Mesendoderm (in vitro differentiated cells): ENCODE measurements at regions not wholly inside any gene's neighbourhood (a gene's known extent, or its start where the extent isn't known, plus 50 kb on each side); places are given as distances from the start of the nearest gene placed in this dataset.

ENCODE experiments used
- DNase-seq: peaks from one replicate; pipeline ENCODE4 v3.0.0; 2013
- H2AK5ac ChIP-seq: 2 replicates; pipeline ENCODE4 v1.6.1; 2013; ENCODE audit warnings: low read length, inconsistent platforms
- H2BK120ac ChIP-seq: 2 replicates; pipeline ENCODE4 v1.6.1; 2013; ENCODE audit warnings: low read depth, mild to moderate bottlenecking, low read length, moderate library complexity, mixed read lengths
- H2BK15ac ChIP-seq: replicated peaks from 2 replicates; pipeline ENCODE4 v1.6.1; 2013; ENCODE audit warnings: low read depth, mild to moderate bottlenecking, moderate library complexity
- H2BK5ac ChIP-seq: 2 replicates; pipeline ENCODE4 v1.6.1; 2013; ENCODE audit warnings: low read length, inconsistent platforms
- H3K18ac ChIP-seq: 2 replicates; pipeline ENCODE4 v1.6.1; 2013; ENCODE audit warnings: mild to moderate bottlenecking, low read length, mixed read lengths
- H3K23ac ChIP-seq: one replicate; pipeline ENCODE4 v1.6.1; 2013; ENCODE audit warnings: low read length
- H3K27ac ChIP-seq: 2 replicates; pipeline ENCODE4 v1.5.1; 2013; ENCODE audit warnings: low read depth, mild to moderate bottlenecking, inconsistent platforms, low read length, moderate library complexity
- H3K27me3 ChIP-seq: 2 replicates; pipeline ENCODE4 v1.6.1; 2013; ENCODE audit warnings: low read length, control low read depth, mild to moderate bottlenecking, inconsistent platforms; ENCODE audit not compliant: insufficient read depth, poor library complexity
- H3K36me3 ChIP-seq: 2 replicates; pipeline ENCODE4 v1.6.1; 2013; ENCODE audit warnings: low read length, inconsistent platforms; ENCODE audit not compliant: control insufficient read depth, insufficient read depth
- H3K4ac ChIP-seq: one replicate; pipeline ENCODE4 v1.6.1; 2013; ENCODE audit warnings: low read depth, mild to moderate bottlenecking, low read length, moderate library complexity
- H3K4me1 ChIP-seq: 2 replicates; pipeline ENCODE4 v1.6.1; 2013; ENCODE audit warnings: low read depth, low read length, inconsistent platforms; ENCODE audit not compliant: control insufficient read depth
- H3K4me2 ChIP-seq: 2 replicates; pipeline ENCODE4 v1.6.1; 2013; ENCODE audit warnings: low read length
- H3K4me3 ChIP-seq: 2 replicates; pipeline ENCODE4 v1.5.1; 2013; ENCODE audit warnings: mild to moderate bottlenecking, low read length
- H3K56ac ChIP-seq: one replicate; pipeline ENCODE4 v1.6.1; 2013; ENCODE audit warnings: low read length
- H3K79me1 ChIP-seq: 2 replicates; pipeline ENCODE4 v1.6.1; 2013; ENCODE audit warnings: low read length, inconsistent platforms
- H3K79me2 ChIP-seq: 2 replicates; pipeline ENCODE4 v1.6.1; 2013; ENCODE audit warnings: mild to moderate bottlenecking, low read length; ENCODE audit not compliant: control insufficient read depth, insufficient read depth
- H3K9ac ChIP-seq: 2 replicates; pipeline ENCODE4 v1.6.1; 2013; ENCODE audit warnings: low read length, inconsistent platforms
- H4K5ac ChIP-seq: one replicate; pipeline ENCODE4 v1.6.1; 2013; ENCODE audit warnings: low read length
- H4K8ac ChIP-seq: one replicate; pipeline ENCODE4 v1.6.1; 2013; ENCODE audit warnings: low read depth, mild to moderate bottlenecking, control low read depth, low read length, moderate library complexity
- WGBS: extraction: QIAGEN DNeasy Blood & Tissue Kit; methylation state at CpG from one replicate; pipeline ENCODE4 v1.1.7; 2013; ENCODE audit warnings: low lambda C conversion rate, missing lambda C conversion rate; ENCODE audit not compliant: insufficient coverage; ENCODE audit errors: extremely low coverage; 5-methylcytosine and 5-hydroxymethylcytosine counted together

GRCh38 chr15:58303236-58303635, 128.6 kb upstream of the LIPC start:
- Histone ChIP-seq H3K23ac (no peak overlapping the region), H3K4me2 (no peak overlapping the region), H3K4me3 (no peak overlapping the region), H2BK5ac (no peak overlapping the region), H3K79me2 (no peaks in the 10 kb centered on the region), H3K56ac (no peak overlapping the region), H2BK15ac (no peak overlapping the region), H4K5ac (no peak overlapping the region), H3K36me3 (no peaks in the 10 kb centered on the region), H3K4ac (no peak overlapping the region), H2AK5ac (no peak overlapping the region), H2BK120ac (no peak overlapping the region), H4K8ac (no peak overlapping the region), H3K27ac (no peak overlapping the region), H3K18ac (no peak overlapping the region), H3K4me1 (no peaks in the 10 kb centered on the region), H3K9ac (no peak overlapping the region), H3K27me3 (no peaks in the 10 kb centered on the region), H3K79me1 (no peaks in the 10 kb centered on the region)
- no peak for DNase-seq
- no CpG with 5 or more reads among the region's 6 CpGs for WGBS

DNA sequence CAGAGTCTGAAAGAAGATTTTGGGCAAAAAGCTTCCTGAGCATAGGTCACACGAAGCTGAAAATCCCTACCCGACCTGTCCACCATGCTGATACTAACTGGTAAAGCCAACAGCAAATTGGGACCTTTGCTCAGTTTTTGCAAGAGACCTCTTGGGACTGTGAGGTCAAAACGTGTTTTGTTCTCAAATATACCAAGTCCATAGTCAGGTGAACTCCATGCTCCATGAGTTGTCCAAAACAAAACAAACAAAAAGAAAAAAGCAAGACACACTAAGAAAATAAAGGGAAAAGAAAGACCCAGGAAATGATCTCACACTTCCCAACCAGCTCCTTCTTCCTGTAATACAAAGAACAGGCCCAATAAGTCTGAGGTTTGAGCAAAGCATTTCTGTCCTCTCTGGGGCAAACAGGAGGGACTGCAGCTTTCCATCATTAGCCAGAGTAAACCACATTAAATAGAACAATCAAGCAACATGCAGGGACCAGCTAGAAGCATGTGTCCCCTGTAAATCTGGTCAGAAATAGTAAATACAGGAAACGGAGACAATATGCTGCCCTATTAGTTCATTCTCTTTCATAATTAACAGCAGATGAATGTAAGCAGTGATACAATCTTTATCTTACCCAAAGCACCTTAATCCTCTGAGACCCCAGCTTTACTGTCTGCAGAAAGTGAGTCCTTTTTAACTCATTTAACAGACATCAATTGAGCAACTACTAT, 125.0 kb upstream of the LIPC start:
- no CpG with 5 or more reads among the region's 4 CpGs for WGBS
- Histone ChIP-seq H2BK120ac (no peak overlapping the region), H3K4me2 (no peak overlapping the region), H2BK5ac (no peak overlapping the region), H3K79me2 (no peaks in the 10 kb centered on the region), H3K27ac (no peak overlapping the region), H3K4ac (no peak overlapping the region), H4K5ac (no peak overlapping the region), H3K36me3 (no peaks in the 10 kb centered on the region), H3K4me1 (no peaks in the 10 kb centered on the region), H3K79me1 (no peaks in the 10 kb centered on the region), H2AK5ac (no peak overlapping the region), H3K23ac (no peak overlapping the region), H3K56ac (no peak overlapping the region), H3K4me3 (no peak overlapping the region), H3K18ac (no peak overlapping the region), H3K9ac (no peak overlapping the region), H2BK15ac (no peak overlapping the region), H3K27me3 (no peaks in the 10 kb centered on the region), H4K8ac (no peak overlapping the region)
- DNase-seq: no peak

DNA sequence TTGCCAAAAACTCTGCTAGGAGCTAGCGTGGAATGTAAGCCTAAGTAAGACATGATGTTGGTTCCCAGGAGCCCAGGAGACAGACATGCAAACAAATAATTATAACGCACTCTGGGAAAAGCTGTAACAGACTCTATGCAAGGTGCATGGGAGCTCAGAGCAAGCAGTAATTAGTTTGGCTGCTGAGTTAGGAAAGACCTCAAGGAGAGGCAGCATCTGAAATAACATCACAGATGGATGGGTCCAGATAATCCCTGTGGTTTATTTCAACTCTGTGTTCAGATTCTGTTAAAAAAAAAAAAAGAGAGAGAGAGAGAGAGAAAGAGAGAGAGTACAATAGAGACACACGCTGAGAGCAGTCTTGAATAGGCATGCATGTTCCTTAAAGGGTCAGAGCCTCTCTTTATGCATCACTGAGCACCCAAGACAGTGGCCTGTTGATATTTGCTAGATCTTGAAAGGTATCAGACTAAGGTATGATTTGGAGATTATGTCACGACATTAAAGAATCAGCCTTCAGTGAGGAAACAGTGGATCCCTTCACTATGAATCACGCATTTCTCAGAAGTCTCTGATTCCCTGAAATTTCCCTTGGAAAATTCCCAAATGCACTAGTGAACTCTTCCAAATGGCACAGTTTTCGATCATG, 124.4 kb upstream of the LIPC start:
- Histone ChIP-seq H2BK120ac (no peak overlapping the region), H4K5ac (no peak overlapping the region), H3K79me2 (no peaks in the 10 kb centered on the region), H4K8ac (no peak overlapping the region), H3K4me3 (no peak overlapping the region), H3K4ac (no peak overlapping the region), H3K9ac (no peak overlapping the region), H3K79me1 (no peaks in the 10 kb centered on the region), H2BK5ac (no peak overlapping the region), H2AK5ac (no peak overlapping the region), H3K36me3 (no peaks in the 10 kb centered on the region), H3K27ac (no peak overlapping the region), H3K4me1 (no peaks in the 10 kb centered on the region), H3K27me3 (no peaks in the 10 kb centered on the region), H3K23ac (no peak overlapping the region), H3K56ac (no peak overlapping the region), H3K4me2 (no peak overlapping the region), H2BK15ac (no peak overlapping the region), H3K18ac (no peak overlapping the region)
- DNase-seq: no peak
- WGBS: no CpG with 5 or more reads among the region's 6 CpGs

GRCh38 chr15:58308742-58309355, 122.9 kb upstream of the LIPC start:
- Histone ChIP-seq H3K18ac (no peak overlapping the region), H3K4me3 (no peak overlapping the region), H3K79me2 (no peaks in the 10 kb centered on the region), H2BK15ac (no peak overlapping the region), H3K27me3 (no peaks in the 10 kb centered on the region), H3K4me2 (no peak overlapping the region), H3K9ac (no peak overlapping the region), H3K36me3 (no peaks in the 10 kb centered on the region), H3K79me1 (no peaks in the 10 kb centered on the region), H3K27ac (no peak overlapping the region), H3K23ac (no peak overlapping the region), H4K8ac (no peak overlapping the region), H2BK120ac (no peak overlapping the region), H3K4me1 (no peaks in the 10 kb centered on the region), H3K56ac (no peak overlapping the region), H4K5ac (no peak overlapping the region), H3K4ac (no peak overlapping the region), H2BK5ac (no peak overlapping the region), H2AK5ac (no peak overlapping the region)
- no peak for DNase-seq
- no CpG with 5 or more reads among the region's 10 CpGs for WGBS

DNA sequence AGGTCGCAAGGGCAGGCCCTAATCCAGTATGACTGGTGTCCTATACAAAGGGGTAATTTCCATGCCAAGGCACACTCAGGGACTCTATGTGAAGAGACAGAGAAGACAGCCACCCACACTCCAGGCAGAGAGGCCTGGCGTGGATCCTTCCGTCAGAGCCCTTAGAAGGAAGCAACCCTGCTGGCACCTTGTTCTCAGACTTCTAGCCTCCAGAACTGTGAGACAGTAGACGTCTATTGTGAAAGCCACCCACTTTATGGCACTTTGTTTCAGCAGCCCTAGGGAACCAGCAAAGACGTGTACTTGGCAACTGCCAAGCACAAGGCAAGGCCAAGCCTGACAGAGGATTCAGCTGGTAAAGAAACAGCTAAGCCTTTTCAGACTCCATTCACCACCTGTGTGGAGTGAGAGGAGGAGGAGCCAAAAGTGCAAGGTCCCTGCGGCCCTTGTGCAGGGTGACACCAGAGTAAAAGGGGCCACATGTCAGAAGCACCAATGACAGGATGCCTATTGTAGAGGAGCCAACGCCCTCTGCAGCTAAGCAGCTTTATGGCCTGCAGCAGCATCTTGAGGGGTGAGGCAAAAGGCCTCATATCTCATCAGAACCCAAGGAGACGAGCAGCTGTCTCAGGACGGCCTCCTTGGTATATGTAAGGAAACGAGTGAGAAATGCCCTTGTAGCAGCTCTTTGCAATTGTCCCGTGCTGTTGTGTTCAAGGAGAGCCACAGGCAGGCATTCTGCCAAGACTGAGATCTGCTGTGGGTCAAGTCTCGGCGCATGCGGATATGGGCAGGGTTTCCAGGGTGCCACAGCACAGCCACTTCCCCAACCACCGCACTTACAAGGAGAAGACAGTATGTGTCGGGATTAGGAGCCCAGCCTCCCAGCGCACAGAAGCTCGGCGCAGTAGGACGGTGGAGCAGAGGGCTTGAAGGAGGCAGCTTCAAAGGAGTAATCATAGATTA, 121.5 kb upstream of the LIPC start:
- H3K79me2 ChIP-seq: no peaks in the 10 kb centered on the region
- H3K23ac ChIP-seq: no peak overlapping the region
- no peak overlapping the region for H3K4me2 ChIP-seq
- H3K4me3 ChIP-seq: no peak overlapping the region
- H4K8ac ChIP-seq: no peak overlapping the region
- H3K18ac ChIP-seq: no peak overlapping the region
- no CpG with 5 or more reads among the region's 20 CpGs for WGBS
- no peaks in the 10 kb centered on the region for H3K79me1 ChIP-seq
- no peak overlapping the region for H2BK5ac ChIP-seq
- no peak overlapping the region for H3K27ac ChIP-seq
- no peaks in the 10 kb centered on the region for H3K36me3 ChIP-seq
- H2AK5ac ChIP-seq: no peak overlapping the region
- no peak overlapping the region for H4K5ac ChIP-seq
- no peaks in the 10 kb centered on the region for H3K27me3 ChIP-seq
- no peak for DNase-seq
- H3K4me1 ChIP-seq: no peaks in the 10 kb centered on the region
- no peak overlapping the region for H3K56ac ChIP-seq
- no peak overlapping the region for H2BK15ac ChIP-seq
- no peak overlapping the region for H2BK120ac ChIP-seq
- no peak overlapping the region for H3K4ac ChIP-seq
- no peak overlapping the region for H3K9ac ChIP-seq
